ENCODE measurements at regions not wholly inside any gene's neighbourhood (a gene's known extent, or its start where the extent isn't known, plus 50 kb on each side); places are given as distances from the start of the nearest gene placed in this dataset.

- Histone ChIP-seq H3K79me2 (no peaks in the 10 kb centered on the region), H3K4me1 (ENCODE audit: insufficient read depth) (no peaks in the 10 kb centered on the region), H3K27me3 (no peaks in the 10 kb centered on the region), H3K4me3 (no peak overlapping the region), H3K9me2 (replicated peaks; ENCODE audit: insufficient read depth) (no peaks in the 10 kb centered on the region), H2AFZ (no peak overlapping the region), H3K36me3 (replicated peaks; ENCODE audit: insufficient read depth, low read depth) (no peaks in the 10 kb centered on the region), H3K9me3 (ENCODE audit: low read depth) (no peaks in the 10 kb centered on the region), H4K20me1 (ENCODE audit: insufficient read depth, poor library complexity, severe bottlenecking) (no peaks in the 10 kb centered on the region), H3K27ac (no peak overlapping the region), H3K4me2 (no peak overlapping the region)
- WGBS (ENCODE audit: low lambda C conversion rate, missing lambda C conversion rate), result 84% methylated on average over 4 of the region's 4 CpGs
- DNase-seq (ENCODE audit: low spot score), result no peak
- no peak for TF ChIP-seq EZH2 (IDR thresholded peaks at IDR 0.05; ENCODE audit: borderline replicate concordance)
- TF ChIP-seq EZH2phosphoT487 (IDR thresholded peaks at IDR 0.05; ENCODE audit: low read depth, severe bottlenecking, unreplicated experiment), result no peak
- TF ChIP-seq CTCF (IDR thresholded peaks at IDR 0.05; ENCODE audit: poor library complexity), result no peak
Measured at GRCh38 chr14:83706231-83706954, 1823.6 kb upstream of the FLRT2 start.

- no peaks in the 10 kb centered on the region for H3K4me1 ChIP-seq (ENCODE audit: insufficient read depth)
- H3K79me2 ChIP-seq, result no peaks in the 10 kb centered on the region
- TF ChIP-seq EZH2phosphoT487 (IDR thresholded peaks at IDR 0.05; ENCODE audit: low read depth, severe bottlenecking, unreplicated experiment), result no peak
- no peak for TF ChIP-seq EZH2 (IDR thresholded peaks at IDR 0.05; ENCODE audit: borderline replicate concordance)
- no peak for TF ChIP-seq CTCF (IDR thresholded peaks at IDR 0.05; ENCODE audit: poor library complexity)
- no peak overlapping the region for H3K4me2 ChIP-seq
- no peaks in the 10 kb centered on the region for H3K9me3 ChIP-seq (ENCODE audit: low read depth)
- H3K4me3 ChIP-seq, result no peak overlapping the region
- H2AFZ ChIP-seq, result no peak overlapping the region
- H3K27ac ChIP-seq, result no peak overlapping the region
- no peaks in the 10 kb centered on the region for H3K9me2 ChIP-seq (replicated peaks; ENCODE audit: insufficient read depth)
- DNase-seq (ENCODE audit: low spot score), result no peak
- no peaks in the 10 kb centered on the region for H3K36me3 ChIP-seq (replicated peaks; ENCODE audit: insufficient read depth, low read depth)
- no peaks in the 10 kb centered on the region for H4K20me1 ChIP-seq (ENCODE audit: insufficient read depth, poor library complexity, severe bottlenecking)
- WGBS (ENCODE audit: low lambda C conversion rate, missing lambda C conversion rate), result 93% methylated on average over 2 of the region's 2 CpGs
- no peaks in the 10 kb centered on the region for H3K27me3 ChIP-seq
Measured at GRCh38 chr14:83707056-83707455, 1822.9 kb upstream of the FLRT2 start.

- Histone ChIP-seq H3K27ac (no peak overlapping the region), H3K4me2 (no peak overlapping the region), H2AFZ (no peak overlapping the region), H3K36me3 (replicated peaks; ENCODE audit: insufficient read depth, low read depth) (no peaks in the 10 kb centered on the region), H3K9me3 (ENCODE audit: low read depth) (no peaks in the 10 kb centered on the region), H3K4me1 (ENCODE audit: insufficient read depth) (peaks cover 6% of the 10 kb centered on the region), H3K9me2 (replicated peaks; ENCODE audit: insufficient read depth) (no peaks in the 10 kb centered on the region), H3K79me2 (no peaks in the 10 kb centered on the region), H3K4me3 (no peak overlapping the region), H3K27me3 (no peaks in the 10 kb centered on the region), H4K20me1 (ENCODE audit: insufficient read depth, poor library complexity, severe bottlenecking) (no peaks in the 10 kb centered on the region)
- TF ChIP-seq EZH2phosphoT487 (IDR thresholded peaks at IDR 0.05; ENCODE audit: low read depth, severe bottlenecking, unreplicated experiment), result no peak
- no peak for TF ChIP-seq CTCF (IDR thresholded peaks at IDR 0.05; ENCODE audit: poor library complexity)
- no peak for TF ChIP-seq EZH2 (IDR thresholded peaks at IDR 0.05; ENCODE audit: borderline replicate concordance)
- DNase-seq (ENCODE audit: low spot score), result no peak
Measured at GRCh38 chr14:83709116-83709515, 1820.8 kb upstream of the FLRT2 start.
